ENCODE measurements at regions not wholly inside any gene's neighbourhood (a gene's known extent, or its start where the extent isn't known, plus 50 kb on each side); places are given as distances from the start of the nearest gene placed in this dataset.
"Not testable (repeated sequence)": the region's sequence is repeated elsewhere in the genome, so short reads cannot be mapped to it uniquely, and the experiment has no call there.

GRCh38 chr13:63297163-63297562, 1881.5 kb upstream of the PCDH20 start:
- no peak overlapping the region for H3K4me3 ChIP-seq
- no peak overlapping the region for H3K9ac ChIP-seq (ENCODE audit: insufficient read length)
- no peak for TF ChIP-seq EZH2 (IDR thresholded peaks at IDR 0.05)
- no peak for TF ChIP-seq FOXP2 (optimal IDR thresholded peaks at IDR 0.05; ENCODE audit: control extremely low read depth, extremely low read length, insufficient read depth)
- TF ChIP-seq POLR2AphosphoS5 (IDR thresholded peaks at IDR 0.05; ENCODE audit: borderline replicate concordance, low read depth, low read length) = no peak
- DNase-seq (ENCODE audit: low read depth, low spot score) = no peak
- no peak overlapping the region for H3K27ac ChIP-seq
- H3K36me3 ChIP-seq (ENCODE audit: insufficient read depth, low read length) = no peaks in the 10 kb centered on the region
- no peaks in the 10 kb centered on the region for H3K9me3 ChIP-seq (ENCODE audit: low read depth, low read length)

GRCh38 chr13:63291701-63292100, 1876.1 kb upstream of the PCDH20 start:
- no peak for TF ChIP-seq EZH2 (IDR thresholded peaks at IDR 0.05)
- no peak for TF ChIP-seq FOXP2 (optimal IDR thresholded peaks at IDR 0.05; ENCODE audit: control extremely low read depth, extremely low read length, insufficient read depth)
- no peak for TF ChIP-seq POLR2AphosphoS5 (IDR thresholded peaks at IDR 0.05; ENCODE audit: borderline replicate concordance, low read depth, low read length)
- Histone ChIP-seq H3K9ac (ENCODE audit: insufficient read length) (no peak overlapping the region), H3K4me3 (no peak overlapping the region), H3K27ac (no peak overlapping the region), H3K36me3 (ENCODE audit: insufficient read depth, low read length) (no peaks in the 10 kb centered on the region), H3K9me3 (ENCODE audit: low read depth, low read length) (no peaks in the 10 kb centered on the region)
- no peak for DNase-seq (ENCODE audit: low read depth, low spot score)

- no peaks in the 10 kb centered on the region for H3K9me3 ChIP-seq (ENCODE audit: low read depth, low read length)
- no peak overlapping the region for H3K27ac ChIP-seq
- no peak overlapping the region for H3K4me3 ChIP-seq
- H3K9ac ChIP-seq (ENCODE audit: insufficient read length) = no peak overlapping the region
- H3K36me3 ChIP-seq (ENCODE audit: insufficient read depth, low read length) = no peaks in the 10 kb centered on the region
- no peak for DNase-seq (ENCODE audit: low read depth, low spot score)
- TF ChIP-seq POLR2AphosphoS5 (IDR thresholded peaks at IDR 0.05; ENCODE audit: borderline replicate concordance, low read depth, low read length) (no peak), FOXP2 (optimal IDR thresholded peaks at IDR 0.05; ENCODE audit: control extremely low read depth, extremely low read length, insufficient read depth) (no peak), EZH2 (IDR thresholded peaks at IDR 0.05) (no peak)
Measured at GRCh38 chr13:63288576-63288975, 1872.9 kb upstream of the PCDH20 start.

- H3K9me3 ChIP-seq (ENCODE audit: low read depth, low read length) = no peaks in the 10 kb centered on the region
- no peaks in the 10 kb centered on the region for H3K36me3 ChIP-seq (ENCODE audit: insufficient read depth, low read length)
- no peak overlapping the region for H3K4me3 ChIP-seq
- TF ChIP-seq EZH2 (IDR thresholded peaks at IDR 0.05) (no peak), POLR2AphosphoS5 (IDR thresholded peaks at IDR 0.05; ENCODE audit: borderline replicate concordance, low read depth, low read length) (no peak), FOXP2 (optimal IDR thresholded peaks at IDR 0.05; ENCODE audit: control extremely low read depth, extremely low read length, insufficient read depth) (no peak)
- DNase-seq (ENCODE audit: low read depth, low spot score) = no peak
- H3K27ac ChIP-seq = no peak overlapping the region
- no peak overlapping the region for H3K9ac ChIP-seq (ENCODE audit: insufficient read length)
Measured at GRCh38 chr13:63287926-63288325, 1872.3 kb upstream of the PCDH20 start.

GRCh38 chr13:63285426-63285825, 1869.8 kb upstream of the PCDH20 start:
- Histone ChIP-seq H3K27ac (no peak overlapping the region), H3K9ac (ENCODE audit: insufficient read length) (no peak overlapping the region), H3K36me3 (ENCODE audit: insufficient read depth, low read length) (no peaks in the 10 kb centered on the region), H3K9me3 (ENCODE audit: low read depth, low read length) (no peaks in the 10 kb centered on the region; the same call in 1 of the 2 replicates), H3K4me3 (no peak overlapping the region)
- no peak for TF ChIP-seq FOXP2 (optimal IDR thresholded peaks at IDR 0.05; ENCODE audit: control extremely low read depth, extremely low read length, insufficient read depth)
- no peak for TF ChIP-seq POLR2AphosphoS5 (IDR thresholded peaks at IDR 0.05; ENCODE audit: borderline replicate concordance, low read depth, low read length)
- no peak for TF ChIP-seq EZH2 (IDR thresholded peaks at IDR 0.05)
- DNase-seq (ENCODE audit: low read depth, low spot score) = no peak

- no peak overlapping the region for H3K9ac ChIP-seq (ENCODE audit: insufficient read length)
- no peak overlapping the region for H3K4me3 ChIP-seq
- DNase-seq (ENCODE audit: low read depth, low spot score) = no peak
- H3K9me3 ChIP-seq (ENCODE audit: low read depth, low read length) = no peaks in the 10 kb centered on the region; the same call in 1 of the 2 replicates
- TF ChIP-seq FOXP2 (optimal IDR thresholded peaks at IDR 0.05; ENCODE audit: control extremely low read depth, extremely low read length, insufficient read depth) (no peak), POLR2AphosphoS5 (IDR thresholded peaks at IDR 0.05; ENCODE audit: borderline replicate concordance, low read depth, low read length) (no peak), EZH2 (IDR thresholded peaks at IDR 0.05) (no peak)
- no peak overlapping the region for H3K27ac ChIP-seq
- no peaks in the 10 kb centered on the region for H3K36me3 ChIP-seq (ENCODE audit: insufficient read depth, low read length)
Measured at GRCh38 chr13:63279136-63279535, 1863.5 kb upstream of the PCDH20 start.

- no peak for DNase-seq (ENCODE audit: low read depth, low spot score)
- no peaks in the 10 kb centered on the region; the same call in 1 of the 2 replicates for H3K9me3 ChIP-seq (ENCODE audit: low read depth, low read length)
- no peak overlapping the region for H3K4me3 ChIP-seq
- TF ChIP-seq FOXP2 (optimal IDR thresholded peaks at IDR 0.05; ENCODE audit: control extremely low read depth, extremely low read length, insufficient read depth) (no peak), POLR2AphosphoS5 (IDR thresholded peaks at IDR 0.05; ENCODE audit: borderline replicate concordance, low read depth, low read length) (no peak), EZH2 (IDR thresholded peaks at IDR 0.05) (no peak)
- no peak overlapping the region for H3K9ac ChIP-seq (ENCODE audit: insufficient read length)
- no peaks in the 10 kb centered on the region for H3K36me3 ChIP-seq (ENCODE audit: insufficient read depth, low read length)
- H3K27ac ChIP-seq = no peak overlapping the region
Measured at GRCh38 chr13:63274772-63275171, 1859.1 kb upstream of the PCDH20 start.

GRCh38 chr13:63249411-63250187, 1834.0 kb upstream of the PCDH20 start:
- DNase-seq (ENCODE audit: low read depth, low spot score) = no peak
- Histone ChIP-seq H3K36me3 (ENCODE audit: insufficient read depth, low read length) (no peaks in the 10 kb centered on the region), H3K4me3 (no peak overlapping the region), H3K27ac (no peak overlapping the region), H3K9ac (ENCODE audit: insufficient read length) (no peak overlapping the region), H3K9me3 (ENCODE audit: low read depth, low read length) (no peaks in the 10 kb centered on the region)
- TF ChIP-seq FOXP2 (optimal IDR thresholded peaks at IDR 0.05; ENCODE audit: control extremely low read depth, extremely low read length, insufficient read depth) = no peak
- no peak for TF ChIP-seq EZH2 (IDR thresholded peaks at IDR 0.05)
- no peak for TF ChIP-seq POLR2AphosphoS5 (IDR thresholded peaks at IDR 0.05; ENCODE audit: borderline replicate concordance, low read depth, low read length)

GRCh38 chr13:63236667-63237396, 1821.2 kb upstream of the PCDH20 start:
- H3K4me3 ChIP-seq; H3K27ac ChIP-seq; DNase-seq (ENCODE audit: low read depth, low spot score); H3K36me3 ChIP-seq (ENCODE audit: insufficient read depth, low read length); H3K9me3 ChIP-seq (ENCODE audit: low read depth, low read length); H3K9ac ChIP-seq (ENCODE audit: insufficient read length): not testable (repeated sequence)

GRCh38 chr13:63218596-63218995, 1802.9 kb upstream of the PCDH20 start:
- H3K9ac ChIP-seq (ENCODE audit: insufficient read length); H3K4me3 ChIP-seq; H3K27ac ChIP-seq; H3K9me3 ChIP-seq (ENCODE audit: low read depth, low read length); DNase-seq (ENCODE audit: low read depth, low spot score); H3K36me3 ChIP-seq (ENCODE audit: insufficient read depth, low read length): not testable (repeated sequence)
